Hepatocyte (in vitro differentiated cells): ENCODE measurements at regions not wholly inside any gene's neighbourhood (a gene's known extent, or its start where the extent isn't known, plus 50 kb on each side); places are given as distances from the start of the nearest gene placed in this dataset.

Source experiments
- DNase-seq: peaks from one replicate; pipeline ENCODE4 v3.0.0-alpha.2; 2016; ENCODE audit warnings: low spot score
- H2AFZ ChIP-seq: fragments of 200-600 bp; sonication (generic); 2 replicates; pipeline ENCODE4 v1.6.0; 2016; ENCODE audit warnings: antibody characterized with exemption, mild to moderate bottlenecking
- H3K27ac ChIP-seq: fragments of 200-600 bp; sonication (generic); 2 replicates; pipeline ENCODE4 v1.5.1; 2016; ENCODE audit warnings: mild to moderate bottlenecking
- H3K27me3 ChIP-seq: fragments of 200-600 bp; sonication (generic); 2 replicates; pipeline ENCODE4 v1.6.1; 2016
- H3K36me3 ChIP-seq: fragments of 200-600 bp; sonication (generic); replicated peaks from 2 replicates; pipeline ENCODE4 v1.5.1; 2016; ENCODE audit warnings: low read depth; ENCODE audit not compliant: insufficient read depth
- H3K4me1 ChIP-seq: fragments of 200-600 bp; sonication (generic); 2 replicates; pipeline ENCODE4 v1.5.1; 2016; ENCODE audit warnings: mild to moderate bottlenecking, moderate library complexity; ENCODE audit not compliant: insufficient read depth
- H3K4me2 ChIP-seq: fragments of 200-600 bp; sonication (generic); 2 replicates; pipeline ENCODE4 v1.6.0; 2016
- H3K4me3 ChIP-seq: fragments of 200-600 bp; sonication (generic); 2 replicates; pipeline ENCODE4 v1.5.1; 2016; ENCODE audit warnings: mild to moderate bottlenecking
- H3K79me2 ChIP-seq: fragments of 200-600 bp; sonication (generic); 2 replicates; pipeline ENCODE4 v1.6.0; 2017; ENCODE audit warnings: mild to moderate bottlenecking
- H3K9me2 ChIP-seq: fragments of 200-600 bp; sonication (generic); replicated peaks from 2 replicates; pipeline ENCODE4 v1.6.0; 2017; ENCODE audit warnings: mild to moderate bottlenecking; ENCODE audit not compliant: insufficient read depth
- H3K9me3 ChIP-seq: fragments of 200-600 bp; sonication (generic); 2 replicates; pipeline ENCODE4 v1.5.1; 2016; ENCODE audit warnings: low read depth, mild to moderate bottlenecking
- H4K20me1 ChIP-seq: fragments of 200-600 bp; sonication (generic); 2 replicates; pipeline ENCODE4 v1.6.0; 2016; ENCODE audit warnings: mild to moderate bottlenecking; ENCODE audit not compliant: insufficient read depth, poor library complexity, severe bottlenecking
- EZH2 ChIP-seq: fragments of 200-600 bp; sonication (generic); IDR thresholded peaks from 2 replicates; pipeline ENCODE4 v1.6.1; 2016; ENCODE audit warnings: antibody characterized with exemption, mild to moderate bottlenecking, borderline replicate concordance
- EZH2phosphoT487 ChIP-seq: fragments of 200-600 bp; sonication (generic); IDR thresholded peaks from one replicate; pipeline ENCODE4 v1.6.1; 2018; ENCODE audit warnings: antibody characterized with exemption, mild to moderate bottlenecking, low read depth, moderate library complexity; ENCODE audit not compliant: unreplicated experiment, severe bottlenecking
- WGBS: methylation state at CpG from one replicate; pipeline ENCODE4 v1.1.6; 2016; ENCODE audit warnings: low lambda C conversion rate; ENCODE audit errors: missing lambda C conversion rate; 5-methylcytosine and 5-hydroxymethylcytosine counted together
- TF ChIP-seq, protein P1 (sequence below): fragments of 200-600 bp; sonication (generic); IDR thresholded peaks from 2 replicates; pipeline ENCODE4 v1.5.1; 2016; ENCODE audit warnings: antibody characterized with exemption, mild to moderate bottlenecking; ENCODE audit not compliant: poor library complexity

DNA sequence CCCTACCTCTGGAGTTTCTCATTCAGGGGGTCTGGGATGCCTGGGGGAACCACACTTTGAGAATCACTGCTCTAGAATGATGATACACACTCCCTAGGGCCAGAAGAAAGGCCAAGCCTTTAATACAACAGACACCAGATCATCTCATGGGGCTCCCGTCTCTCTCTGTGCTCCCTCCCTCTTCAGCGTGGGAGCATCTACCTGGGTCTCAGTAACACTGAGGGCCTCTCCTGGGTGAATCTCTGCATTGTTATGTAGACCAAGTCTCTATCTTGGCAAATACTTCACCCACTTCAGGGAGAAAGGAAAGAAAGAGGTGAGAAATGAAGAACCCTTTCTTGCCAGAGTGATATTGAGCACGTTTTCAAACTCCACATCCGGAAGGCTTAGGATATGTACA is 65.4 kb upstream of the KCNK12 start:
- Histone ChIP-seq H3K9me2 (no peaks in the 10 kb centered on the region), H4K20me1 (no peaks in the 10 kb centered on the region), H3K27ac (peak overlapping the region; percentile 20), H3K4me1 (peaks cover 2% of the 10 kb centered on the region), H3K27me3 (no peaks in the 10 kb centered on the region), H3K79me2 (no peaks in the 10 kb centered on the region), H3K9me3 (no peaks in the 10 kb centered on the region), H2AFZ (no peak overlapping the region), H3K36me3 (no peaks in the 10 kb centered on the region), H3K4me3 (no peak overlapping the region), H3K4me2 (no peak overlapping the region)
- TF ChIP-seq EZH2phosphoT487 (no peak), EZH2 (no peak)
- TF ChIP-seq, protein P1, sequence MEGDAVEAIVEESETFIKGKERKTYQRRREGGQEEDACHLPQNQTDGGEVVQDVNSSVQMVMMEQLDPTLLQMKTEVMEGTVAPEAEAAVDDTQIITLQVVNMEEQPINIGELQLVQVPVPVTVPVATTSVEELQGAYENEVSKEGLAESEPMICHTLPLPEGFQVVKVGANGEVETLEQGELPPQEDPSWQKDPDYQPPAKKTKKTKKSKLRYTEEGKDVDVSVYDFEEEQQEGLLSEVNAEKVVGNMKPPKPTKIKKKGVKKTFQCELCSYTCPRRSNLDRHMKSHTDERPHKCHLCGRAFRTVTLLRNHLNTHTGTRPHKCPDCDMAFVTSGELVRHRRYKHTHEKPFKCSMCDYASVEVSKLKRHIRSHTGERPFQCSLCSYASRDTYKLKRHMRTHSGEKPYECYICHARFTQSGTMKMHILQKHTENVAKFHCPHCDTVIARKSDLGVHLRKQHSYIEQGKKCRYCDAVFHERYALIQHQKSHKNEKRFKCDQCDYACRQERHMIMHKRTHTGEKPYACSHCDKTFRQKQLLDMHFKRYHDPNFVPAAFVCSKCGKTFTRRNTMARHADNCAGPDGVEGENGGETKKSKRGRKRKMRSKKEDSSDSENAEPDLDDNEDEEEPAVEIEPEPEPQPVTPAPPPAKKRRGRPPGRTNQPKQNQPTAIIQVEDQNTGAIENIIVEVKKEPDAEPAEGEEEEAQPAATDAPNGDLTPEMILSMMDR, result no peak
- no peak for DNase-seq
- 79% methylated on average over 4 of the region's 4 CpGs for WGBS

DNA sequence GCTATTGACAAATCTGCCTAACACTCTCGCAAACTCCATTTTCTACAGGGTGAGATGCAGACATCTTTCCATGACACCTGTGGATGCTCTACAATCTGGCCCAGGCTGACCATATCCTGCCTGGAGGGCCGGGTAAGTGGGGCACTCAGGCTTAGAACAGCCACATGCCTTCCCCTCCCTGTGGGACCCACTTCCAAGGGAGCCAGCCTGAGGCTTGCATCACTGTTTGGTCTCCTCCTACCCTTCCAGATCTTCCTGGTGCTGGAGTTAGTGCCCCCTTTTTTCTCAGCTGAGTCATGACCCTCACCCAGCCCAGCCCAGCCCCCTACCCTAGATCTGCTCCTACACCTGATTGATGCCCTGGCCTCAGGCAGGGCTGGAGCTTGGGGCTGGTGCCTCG is 62.0 kb upstream of the KCNK12 start:
- H3K36me3 ChIP-seq, result no peaks in the 10 kb centered on the region
- no peaks in the 10 kb centered on the region for H3K79me2 ChIP-seq
- H3K9me3 ChIP-seq, result no peaks in the 10 kb centered on the region
- no peak overlapping the region for H3K27ac ChIP-seq
- H3K4me1 ChIP-seq, result peaks cover 2% of the 10 kb centered on the region
- TF ChIP-seq, protein P1, result no peak
- TF ChIP-seq EZH2 (no peak), EZH2phosphoT487 (no peak)
- no peaks in the 10 kb centered on the region for H4K20me1 ChIP-seq
- H3K27me3 ChIP-seq, result no peaks in the 10 kb centered on the region
- no peak overlapping the region for H2AFZ ChIP-seq
- H3K4me3 ChIP-seq, result no peak overlapping the region
- WGBS, result 93% methylated on average over 3 of the region's 3 CpGs
- no peaks in the 10 kb centered on the region for H3K9me2 ChIP-seq
- DNase-seq, result no peak
- no peak overlapping the region for H3K4me2 ChIP-seq

DNA sequence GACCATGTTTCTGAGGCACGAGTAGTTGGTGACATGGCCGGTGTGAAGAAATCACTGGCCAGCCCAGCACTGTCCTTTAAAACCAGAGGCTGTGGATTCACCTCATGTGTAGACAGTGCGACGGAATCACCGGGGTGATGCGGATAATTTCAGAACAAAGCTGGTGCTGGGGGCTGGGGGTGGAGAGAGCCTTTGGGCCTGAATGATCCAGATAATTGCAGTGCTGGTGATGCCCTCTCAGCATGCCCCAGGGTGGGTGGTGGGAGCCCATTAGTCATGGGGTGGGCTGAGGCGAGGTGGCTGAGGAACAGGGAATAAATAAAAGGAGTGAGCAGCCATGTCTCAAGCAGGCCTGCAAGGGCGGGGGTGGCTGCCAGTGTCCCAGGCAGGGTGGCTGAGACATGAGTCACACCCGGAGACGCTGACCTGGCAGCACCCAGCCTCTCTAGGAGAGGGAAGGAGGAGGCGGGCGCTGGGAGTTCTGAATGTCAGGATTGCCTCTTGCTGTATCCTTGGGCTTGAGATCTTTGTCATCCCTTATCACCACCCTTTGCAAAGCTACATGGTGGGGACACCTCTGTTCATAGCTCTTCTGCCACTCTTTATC is 61.1 kb upstream of the KCNK12 start:
- no peaks in the 10 kb centered on the region for H3K9me3 ChIP-seq
- DNase-seq, result peak; percentile 81
- H3K4me2 ChIP-seq, result no peak overlapping the region
- no peaks in the 10 kb centered on the region for H3K79me2 ChIP-seq
- peak overlapping the region; percentile 57 for H3K27ac ChIP-seq
- 78% methylated on average over 12 of the region's 12 CpGs for WGBS
- no peak for TF ChIP-seq EZH2phosphoT487
- TF ChIP-seq EZH2, result no peak
- TF ChIP-seq, protein P1, result no peak
- H3K27me3 ChIP-seq, result no peaks in the 10 kb centered on the region
- no peak overlapping the region for H3K4me3 ChIP-seq
- no peaks in the 10 kb centered on the region for H3K9me2 ChIP-seq
- no peaks in the 10 kb centered on the region for H4K20me1 ChIP-seq
- no peak overlapping the region for H2AFZ ChIP-seq
- H3K36me3 ChIP-seq, result no peaks in the 10 kb centered on the region
- peaks cover 2% of the 10 kb centered on the region for H3K4me1 ChIP-seq
